ENCODE measurements at regions not wholly inside any gene's neighbourhood (a gene's known extent, or its start where the extent isn't known, plus 50 kb on each side); places are given as distances from the start of the nearest gene placed in this dataset.

- no peak for DNase-seq
- H3K27me3 ChIP-seq (replicated peaks; ENCODE audit: control insufficient read depth, insufficient read depth, low read length, poor library complexity, severe bottlenecking): no peaks in the 10 kb centered on the region
- H3K27ac ChIP-seq (ENCODE audit: insufficient read depth, low read length, poor library complexity, severe bottlenecking): no peak overlapping the region
- H3K4me1 ChIP-seq (ENCODE audit: control insufficient read depth, insufficient read depth, low read length, poor library complexity, severe bottlenecking): no peaks in the 10 kb centered on the region
- no peak overlapping the region for H3K4me3 ChIP-seq (ENCODE audit: insufficient read depth, low read depth, low read length, poor library complexity, severe bottlenecking)
- no peaks in the 10 kb centered on the region for H3K9me3 ChIP-seq (ENCODE audit: control insufficient read depth, low read length)
- H3K36me3 ChIP-seq (ENCODE audit: control insufficient read depth, insufficient read depth, low read length): no peaks in the 10 kb centered on the region
Measured at GRCh38 chr18:64714086-64714485, 565.2 kb upstream of the LINC00305 start.

DNA sequence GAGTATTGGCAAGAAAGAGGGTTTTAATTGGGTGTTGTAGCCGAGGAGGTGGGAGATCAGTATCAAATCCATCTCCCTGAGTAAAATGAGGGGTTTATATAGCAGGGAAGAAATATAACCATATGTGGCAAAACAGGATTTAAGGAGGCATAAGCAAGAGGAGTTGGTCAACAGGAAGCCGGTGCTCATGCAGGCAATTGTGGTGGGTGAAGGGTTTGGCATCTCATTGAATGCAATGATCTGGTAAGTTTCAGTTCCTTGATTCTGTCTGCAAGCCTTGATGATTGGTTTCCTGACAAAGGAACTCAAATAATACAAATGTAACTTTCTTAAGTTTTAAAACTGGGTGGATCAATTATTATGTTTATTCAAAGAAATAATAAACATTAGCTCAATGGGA, 564.4 kb upstream of the LINC00305 start:
- DNase-seq: no peak
- no peaks in the 10 kb centered on the region for H3K36me3 ChIP-seq (ENCODE audit: control insufficient read depth, insufficient read depth, low read length)
- no peak overlapping the region for H3K4me3 ChIP-seq (ENCODE audit: insufficient read depth, low read depth, low read length, poor library complexity, severe bottlenecking)

DNA sequence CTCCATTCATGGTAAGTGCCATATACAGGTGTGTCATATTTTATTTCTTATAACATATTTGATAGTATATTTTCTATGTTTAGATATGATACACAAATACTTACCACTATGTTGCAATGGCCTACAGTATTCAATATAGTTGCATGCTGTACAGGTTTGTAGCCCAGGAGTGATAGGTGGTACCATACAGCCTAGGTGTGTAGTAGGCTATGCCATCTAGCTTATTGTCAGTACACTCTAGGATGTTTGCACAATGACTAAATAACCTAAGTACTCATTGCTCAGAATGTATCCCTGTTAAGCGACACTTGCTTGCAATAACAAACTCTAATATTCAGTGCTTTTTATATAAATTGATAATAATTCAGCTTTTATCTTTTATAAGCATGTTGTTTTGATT, 563.1 kb upstream of the LINC00305 start:
- no peak for DNase-seq
- Histone ChIP-seq H3K27me3 (replicated peaks; ENCODE audit: control insufficient read depth, insufficient read depth, low read length, poor library complexity, severe bottlenecking) (no peaks in the 10 kb centered on the region), H3K4me3 (ENCODE audit: insufficient read depth, low read depth, low read length, poor library complexity, severe bottlenecking) (no peak overlapping the region), H3K4me1 (ENCODE audit: control insufficient read depth, insufficient read depth, low read length, poor library complexity, severe bottlenecking) (no peaks in the 10 kb centered on the region), H3K27ac (ENCODE audit: insufficient read depth, low read length, poor library complexity, severe bottlenecking) (no peak overlapping the region), H3K9me3 (ENCODE audit: control insufficient read depth, low read length) (no peaks in the 10 kb centered on the region), H3K36me3 (ENCODE audit: control insufficient read depth, insufficient read depth, low read length) (no peaks in the 10 kb centered on the region)

More for the DNA sequence above, 564.4 kb upstream of the LINC00305 start:
- Histone ChIP-seq H3K9me3 (ENCODE audit: control insufficient read depth, low read length) (no peaks in the 10 kb centered on the region), H3K4me1 (ENCODE audit: control insufficient read depth, insufficient read depth, low read length, poor library complexity, severe bottlenecking) (no peaks in the 10 kb centered on the region), H3K27ac (ENCODE audit: insufficient read depth, low read length, poor library complexity, severe bottlenecking) (no peak overlapping the region), H3K27me3 (replicated peaks; ENCODE audit: control insufficient read depth, insufficient read depth, low read length, poor library complexity, severe bottlenecking) (no peaks in the 10 kb centered on the region)

DNA sequence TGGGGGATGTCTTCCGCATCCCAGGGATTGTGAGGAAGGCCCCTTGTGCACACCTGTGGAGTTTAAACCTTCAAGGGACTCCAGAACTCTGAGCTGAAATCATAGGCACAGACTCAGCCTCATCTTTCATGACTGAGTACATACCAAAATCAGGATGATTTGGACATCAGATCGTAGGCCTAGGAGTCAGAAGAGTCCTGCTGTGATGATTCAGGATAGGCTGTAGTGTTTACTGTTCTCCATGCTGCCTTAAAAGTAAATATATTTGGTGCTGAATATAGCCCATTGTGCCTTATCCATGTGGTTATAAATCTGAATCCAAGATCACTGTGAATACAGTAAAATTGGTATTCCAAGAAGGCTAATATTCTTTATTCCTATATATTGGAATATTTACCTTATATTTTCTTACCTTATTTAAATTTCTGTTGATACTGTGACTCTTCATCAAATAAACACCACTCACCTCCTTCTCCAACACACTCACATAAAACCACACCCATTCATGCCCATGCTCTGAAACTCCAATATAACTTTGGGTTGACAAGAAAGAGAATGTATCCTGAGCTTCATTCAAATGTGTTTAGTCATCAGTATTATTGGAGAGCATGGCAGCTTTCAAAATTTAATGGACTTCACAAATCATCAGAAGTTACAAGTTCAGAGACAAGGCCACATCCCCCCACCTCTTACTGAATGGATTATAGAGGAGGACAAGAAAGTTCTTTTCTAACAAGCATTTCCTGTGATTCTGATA, 561.4 kb upstream of the LINC00305 start:
- H3K9me3 ChIP-seq (ENCODE audit: control insufficient read depth, low read length): no peaks in the 10 kb centered on the region
- no peak overlapping the region for H3K4me3 ChIP-seq (ENCODE audit: insufficient read depth, low read depth, low read length, poor library complexity, severe bottlenecking)
- H3K4me1 ChIP-seq (ENCODE audit: control insufficient read depth, insufficient read depth, low read length, poor library complexity, severe bottlenecking): no peaks in the 10 kb centered on the region
- no peaks in the 10 kb centered on the region for H3K36me3 ChIP-seq (ENCODE audit: control insufficient read depth, insufficient read depth, low read length)
- DNase-seq: no peak
- no peaks in the 10 kb centered on the region for H3K27me3 ChIP-seq (replicated peaks; ENCODE audit: control insufficient read depth, insufficient read depth, low read length, poor library complexity, severe bottlenecking)
- H3K27ac ChIP-seq (ENCODE audit: insufficient read depth, low read length, poor library complexity, severe bottlenecking): no peak overlapping the region

DNA sequence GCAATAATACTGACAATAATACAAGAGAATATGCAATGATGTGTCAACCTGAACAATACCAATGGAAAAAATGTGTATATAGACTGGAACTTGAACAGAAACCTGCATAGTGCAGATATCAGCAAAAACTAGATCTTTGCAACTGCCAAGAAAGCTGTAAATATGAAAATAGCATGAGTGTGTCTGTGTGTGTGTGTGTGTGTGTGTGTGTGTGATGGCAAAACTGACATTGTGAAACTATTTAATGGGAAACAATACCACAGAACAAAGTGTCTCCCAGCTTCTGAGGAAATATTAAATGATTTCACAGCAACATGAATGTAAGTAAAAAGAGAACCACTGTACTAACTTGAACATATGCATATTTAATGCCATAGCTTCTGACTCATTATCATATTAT, 558.2 kb upstream of the LINC00305 start:
- DNase-seq: no peak
- no peaks in the 10 kb centered on the region for H3K27me3 ChIP-seq (replicated peaks; ENCODE audit: control insufficient read depth, insufficient read depth, low read length, poor library complexity, severe bottlenecking)
- H3K36me3 ChIP-seq (ENCODE audit: control insufficient read depth, insufficient read depth, low read length): no peaks in the 10 kb centered on the region
- H3K9me3 ChIP-seq (ENCODE audit: control insufficient read depth, low read length): no peaks in the 10 kb centered on the region
- H3K27ac ChIP-seq (ENCODE audit: insufficient read depth, low read length, poor library complexity, severe bottlenecking): no peak overlapping the region
- H3K4me3 ChIP-seq (ENCODE audit: insufficient read depth, low read depth, low read length, poor library complexity, severe bottlenecking): no peak overlapping the region
- no peaks in the 10 kb centered on the region for H3K4me1 ChIP-seq (ENCODE audit: control insufficient read depth, insufficient read depth, low read length, poor library complexity, severe bottlenecking)

DNA sequence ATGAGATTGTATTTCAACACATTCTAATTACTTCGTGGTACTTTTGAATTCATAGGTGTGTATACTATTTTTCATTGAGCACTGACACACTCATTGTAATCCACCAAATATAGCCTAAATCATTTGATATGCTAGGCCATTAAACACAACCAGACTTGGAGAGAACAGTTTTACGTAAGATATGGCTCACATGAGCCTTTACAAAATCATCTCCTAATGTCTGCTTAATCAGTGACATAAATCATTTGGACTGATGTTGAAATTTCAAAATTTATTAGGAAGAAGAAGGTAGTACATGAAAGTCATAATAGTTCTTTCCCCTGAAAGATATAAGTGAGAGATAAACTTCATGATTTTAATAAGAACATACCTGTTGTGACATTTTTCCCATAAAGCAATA, 550.2 kb upstream of the LINC00305 start:
- DNase-seq: no peak
- Histone ChIP-seq H3K9me3 (ENCODE audit: control insufficient read depth, low read length) (no peaks in the 10 kb centered on the region), H3K27me3 (replicated peaks; ENCODE audit: control insufficient read depth, insufficient read depth, low read length, poor library complexity, severe bottlenecking) (no peaks in the 10 kb centered on the region), H3K4me1 (ENCODE audit: control insufficient read depth, insufficient read depth, low read length, poor library complexity, severe bottlenecking) (no peaks in the 10 kb centered on the region), H3K27ac (ENCODE audit: insufficient read depth, low read length, poor library complexity, severe bottlenecking) (no peak overlapping the region), H3K36me3 (ENCODE audit: control insufficient read depth, insufficient read depth, low read length) (no peaks in the 10 kb centered on the region), H3K4me3 (ENCODE audit: insufficient read depth, low read depth, low read length, poor library complexity, severe bottlenecking) (no peak overlapping the region)

DNA sequence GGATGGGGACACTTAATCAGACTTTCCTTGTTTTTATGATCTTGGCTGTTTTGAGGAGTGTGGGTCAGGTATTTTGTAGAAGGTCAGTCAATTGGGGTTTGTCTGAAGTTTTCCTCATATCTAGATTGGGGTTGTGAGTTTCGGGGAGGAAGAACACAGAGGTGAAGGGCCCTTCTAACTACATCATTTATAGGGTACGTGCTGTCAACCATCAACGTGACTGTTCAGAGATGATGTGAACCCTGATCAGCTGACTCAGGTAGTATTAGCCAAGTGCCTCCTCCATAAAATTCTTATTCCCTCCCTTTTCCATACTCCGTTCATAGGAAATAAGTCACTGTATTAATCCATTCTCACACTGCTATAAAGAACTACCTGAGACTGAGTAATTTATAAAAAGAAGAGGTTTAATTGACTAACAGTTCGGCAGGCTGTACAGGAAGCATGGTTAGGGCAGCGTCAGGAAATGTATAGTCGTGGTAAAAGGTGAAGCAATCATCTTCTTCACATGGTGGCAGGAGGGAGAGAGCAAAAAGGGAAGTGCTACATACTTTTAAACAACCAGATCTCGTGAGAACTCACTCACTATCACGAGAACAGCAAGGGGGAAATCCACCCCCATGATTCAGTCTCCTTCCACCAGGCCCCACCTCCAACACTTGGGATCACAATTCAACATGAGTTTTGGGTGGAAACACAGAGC, 547.1 kb upstream of the LINC00305 start:
- Histone ChIP-seq H3K27me3 (replicated peaks; ENCODE audit: control insufficient read depth, insufficient read depth, low read length, poor library complexity, severe bottlenecking) (no peaks in the 10 kb centered on the region), H3K4me1 (ENCODE audit: control insufficient read depth, insufficient read depth, low read length, poor library complexity, severe bottlenecking) (no peaks in the 10 kb centered on the region), H3K36me3 (ENCODE audit: control insufficient read depth, insufficient read depth, low read length) (no peaks in the 10 kb centered on the region), H3K27ac (ENCODE audit: insufficient read depth, low read length, poor library complexity, severe bottlenecking) (no peak overlapping the region), H3K4me3 (ENCODE audit: insufficient read depth, low read depth, low read length, poor library complexity, severe bottlenecking) (no peak overlapping the region), H3K9me3 (ENCODE audit: control insufficient read depth, low read length) (no peaks in the 10 kb centered on the region)
- DNase-seq: no peak

- Histone ChIP-seq H3K4me1 (ENCODE audit: control insufficient read depth, insufficient read depth, low read length, poor library complexity, severe bottlenecking) (no peaks in the 10 kb centered on the region), H3K36me3 (ENCODE audit: control insufficient read depth, insufficient read depth, low read length) (no peaks in the 10 kb centered on the region), H3K4me3 (ENCODE audit: insufficient read depth, low read depth, low read length, poor library complexity, severe bottlenecking) (no peak overlapping the region), H3K9me3 (ENCODE audit: control insufficient read depth, low read length) (no peaks in the 10 kb centered on the region), H3K27ac (ENCODE audit: insufficient read depth, low read length, poor library complexity, severe bottlenecking) (no peak overlapping the region), H3K27me3 (replicated peaks; ENCODE audit: control insufficient read depth, insufficient read depth, low read length, poor library complexity, severe bottlenecking) (no peaks in the 10 kb centered on the region)
- DNase-seq: no peak
Measured at GRCh38 chr18:64693766-64694165, 544.9 kb upstream of the LINC00305 start.

- H3K27ac ChIP-seq (ENCODE audit: insufficient read depth, low read length, poor library complexity, severe bottlenecking): no peak overlapping the region
- no peak overlapping the region for H3K4me3 ChIP-seq (ENCODE audit: insufficient read depth, low read depth, low read length, poor library complexity, severe bottlenecking)
- H3K9me3 ChIP-seq (ENCODE audit: control insufficient read depth, low read length): no peaks in the 10 kb centered on the region
- H3K36me3 ChIP-seq (ENCODE audit: control insufficient read depth, insufficient read depth, low read length): no peaks in the 10 kb centered on the region
- no peak for DNase-seq
- no peaks in the 10 kb centered on the region for H3K27me3 ChIP-seq (replicated peaks; ENCODE audit: control insufficient read depth, insufficient read depth, low read length, poor library complexity, severe bottlenecking)
- H3K4me1 ChIP-seq (ENCODE audit: control insufficient read depth, insufficient read depth, low read length, poor library complexity, severe bottlenecking): no peaks in the 10 kb centered on the region
Measured at GRCh38 chr18:64692826-64693225, 543.9 kb upstream of the LINC00305 start.

DNA sequence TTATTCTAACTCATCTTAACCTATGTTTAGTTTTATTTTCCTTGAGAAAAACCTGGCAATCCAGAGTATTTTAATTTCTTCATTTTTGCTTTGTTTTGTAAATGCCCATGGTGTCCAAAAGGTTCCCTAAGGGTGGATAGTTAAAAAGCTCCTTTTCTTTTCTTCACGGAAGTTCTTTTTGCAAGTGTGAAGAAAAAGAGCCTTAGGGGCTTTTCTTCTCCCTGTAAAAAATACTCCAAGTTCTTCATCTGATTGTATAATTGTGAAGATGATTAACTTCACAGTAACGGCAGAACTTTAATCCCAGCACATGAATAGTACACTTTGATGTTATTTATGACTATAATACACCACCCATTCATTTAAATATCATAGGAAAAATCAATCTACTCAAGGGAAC, 530.2 kb upstream of the LINC00305 start:
- no peak for DNase-seq
- Histone ChIP-seq H3K27me3 (replicated peaks; ENCODE audit: control insufficient read depth, insufficient read depth, low read length, poor library complexity, severe bottlenecking) (no peaks in the 10 kb centered on the region), H3K4me3 (ENCODE audit: insufficient read depth, low read depth, low read length, poor library complexity, severe bottlenecking) (no peak overlapping the region), H3K36me3 (ENCODE audit: control insufficient read depth, insufficient read depth, low read length) (no peaks in the 10 kb centered on the region), H3K4me1 (ENCODE audit: control insufficient read depth, insufficient read depth, low read length, poor library complexity, severe bottlenecking) (no peaks in the 10 kb centered on the region), H3K27ac (ENCODE audit: insufficient read depth, low read length, poor library complexity, severe bottlenecking) (no peak overlapping the region), H3K9me3 (ENCODE audit: control insufficient read depth, low read length) (no peaks in the 10 kb centered on the region)
